ENCODE measurements at regions not wholly inside any gene's neighbourhood (a gene's known extent, or its start where the extent isn't known, plus 50 kb on each side); places are given as distances from the start of the nearest gene placed in this dataset.

DNA sequence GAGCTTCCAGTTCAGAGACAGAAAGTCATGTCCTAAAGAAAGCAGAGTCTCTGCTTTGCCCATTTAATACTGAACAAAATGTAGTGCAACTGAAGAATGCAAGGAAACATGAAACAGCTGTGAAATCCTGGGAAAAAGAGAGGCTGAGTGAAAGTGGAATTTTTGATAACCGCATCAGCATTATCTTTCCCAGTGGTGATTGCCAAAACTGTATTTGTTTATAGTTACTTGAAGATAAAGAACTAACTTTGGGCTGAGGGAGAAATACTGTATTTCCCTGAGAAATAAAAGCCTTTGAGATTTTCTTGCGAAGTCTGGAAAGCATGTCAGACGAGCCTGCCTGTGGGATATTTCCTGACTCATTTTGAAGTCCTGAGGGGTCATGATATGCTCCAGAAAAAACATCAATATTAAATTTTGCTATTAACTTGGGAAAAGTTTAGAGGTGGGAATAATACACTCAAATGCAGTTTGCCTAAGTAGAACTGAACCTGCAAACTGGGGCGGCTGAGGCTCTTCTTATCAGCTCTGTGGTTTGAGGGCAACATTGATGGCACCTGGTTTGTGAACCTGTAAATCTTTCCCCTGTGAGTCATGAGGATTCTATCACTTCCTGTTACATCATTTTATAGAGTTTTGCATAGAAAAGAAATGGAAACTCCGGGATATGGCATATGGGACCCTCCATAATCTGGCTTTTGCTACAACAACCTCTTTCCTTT, 855.3 kb downstream of the MCTP2 start:
- TF ChIP-seq, protein P1, sequence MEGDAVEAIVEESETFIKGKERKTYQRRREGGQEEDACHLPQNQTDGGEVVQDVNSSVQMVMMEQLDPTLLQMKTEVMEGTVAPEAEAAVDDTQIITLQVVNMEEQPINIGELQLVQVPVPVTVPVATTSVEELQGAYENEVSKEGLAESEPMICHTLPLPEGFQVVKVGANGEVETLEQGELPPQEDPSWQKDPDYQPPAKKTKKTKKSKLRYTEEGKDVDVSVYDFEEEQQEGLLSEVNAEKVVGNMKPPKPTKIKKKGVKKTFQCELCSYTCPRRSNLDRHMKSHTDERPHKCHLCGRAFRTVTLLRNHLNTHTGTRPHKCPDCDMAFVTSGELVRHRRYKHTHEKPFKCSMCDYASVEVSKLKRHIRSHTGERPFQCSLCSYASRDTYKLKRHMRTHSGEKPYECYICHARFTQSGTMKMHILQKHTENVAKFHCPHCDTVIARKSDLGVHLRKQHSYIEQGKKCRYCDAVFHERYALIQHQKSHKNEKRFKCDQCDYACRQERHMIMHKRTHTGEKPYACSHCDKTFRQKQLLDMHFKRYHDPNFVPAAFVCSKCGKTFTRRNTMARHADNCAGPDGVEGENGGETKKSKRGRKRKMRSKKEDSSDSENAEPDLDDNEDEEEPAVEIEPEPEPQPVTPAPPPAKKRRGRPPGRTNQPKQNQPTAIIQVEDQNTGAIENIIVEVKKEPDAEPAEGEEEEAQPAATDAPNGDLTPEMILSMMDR (CRISPR knock-in tag; IDR thresholded peaks at IDR 0.05): no peak
- TF ChIP-seq ATM (IDR thresholded peaks at IDR 0.05; ENCODE audit: borderline replicate concordance) (no peak), TAF1 (CRISPR knock-in tag; IDR thresholded peaks at IDR 0.05) (no peak), ETV5 (CRISPR knock-in tag; IDR thresholded peaks at IDR 0.05; ENCODE audit: borderline replicate concordance) (no peak), ZSCAN12 (CRISPR knock-in tag; IDR thresholded peaks at IDR 0.05) (no peak), IKZF1 (IDR thresholded peaks at IDR 0.05) (no peak), GTF3A (CRISPR knock-in tag; conservative IDR thresholded peaks at IDR 0.05) (no peak), ZBTB10 (CRISPR knock-in tag; IDR thresholded peaks at IDR 0.05; ENCODE audit: borderline replicate concordance) (no peak), SP1 (IDR thresholded peaks at IDR 0.05) (no peak), SP1 (CRISPR knock-in tag; IDR thresholded peaks at IDR 0.05) (no peak), ZNF792 (CRISPR knock-in tag; IDR thresholded peaks at IDR 0.05) (no peak), PAX8 (CRISPR knock-in tag; IDR thresholded peaks at IDR 0.05; ENCODE audit: borderline replicate concordance) (no peak), ZNF274 (CRISPR knock-in tag; IDR thresholded peaks at IDR 0.05) (no peak), MXI1 (IDR thresholded peaks at IDR 0.05; ENCODE audit: borderline replicate concordance, low read depth, low read length) (no peak), SMAD1 (CRISPR knock-in tag; IDR thresholded peaks at IDR 0.05; ENCODE audit: borderline replicate concordance, low read depth) (no peak)
